GM21447 (cell line): ENCODE measurements at regions not wholly inside any gene's neighbourhood (a gene's known extent, or its start where the extent isn't known, plus 50 kb on each side); places are given as distances from the start of the nearest gene placed in this dataset.

Experiments used
- ATAC-seq: cut with Tn5 transposase; IDR thresholded peaks from one replicate; pipeline ENCODE4 v1.9.1; 2021; ENCODE audit not compliant: unreplicated experiment

DNA sequence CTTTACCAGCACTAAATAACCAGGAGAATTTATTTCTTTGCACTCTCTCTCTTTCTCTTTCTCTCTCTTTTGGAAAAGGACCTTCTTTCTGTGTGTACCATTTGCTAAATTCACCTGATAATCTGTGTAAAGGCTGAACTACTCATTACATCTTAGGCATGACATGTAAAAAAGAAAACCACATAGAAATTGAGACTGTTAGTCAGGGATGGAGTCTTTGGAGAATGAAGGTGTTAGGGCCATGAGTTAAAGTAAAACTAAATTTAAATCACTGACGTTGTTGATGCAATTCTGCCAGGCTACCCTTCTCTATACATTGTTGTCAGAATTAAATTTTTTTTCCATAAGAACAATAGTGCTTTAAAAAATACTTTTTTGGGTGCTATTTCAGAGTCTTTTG, 263.3 kb downstream of the PTEN start:
- no peak for ATAC-seq

DNA sequence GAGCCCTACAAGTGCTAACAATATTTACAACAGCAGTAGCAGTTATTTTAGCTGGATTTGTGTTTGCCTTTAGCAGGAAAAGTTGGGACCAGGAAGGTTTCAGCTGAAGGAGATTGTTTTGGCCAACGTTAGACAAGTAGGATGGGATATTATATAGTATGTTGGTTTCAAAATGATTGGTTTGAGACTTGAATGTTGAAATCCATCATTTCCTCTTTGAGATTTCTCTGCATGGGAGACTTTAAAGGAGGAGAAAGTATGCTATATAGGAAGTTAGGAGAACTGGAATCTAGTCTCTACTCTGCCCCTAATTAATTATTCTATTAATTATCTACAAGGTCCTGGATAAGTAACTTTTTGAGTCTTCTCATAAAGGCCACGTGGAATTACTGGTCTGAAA, 263.8 kb downstream of the PTEN start:
- no peak for ATAC-seq

- ATAC-seq, result no peak
Observed at GRCh38 chr10:88127766-88128165, 264.3 kb downstream of the PTEN start.

GRCh38 chr10:88129013-88129412, 265.6 kb downstream of the PTEN start:
- ATAC-seq, result no peak

DNA sequence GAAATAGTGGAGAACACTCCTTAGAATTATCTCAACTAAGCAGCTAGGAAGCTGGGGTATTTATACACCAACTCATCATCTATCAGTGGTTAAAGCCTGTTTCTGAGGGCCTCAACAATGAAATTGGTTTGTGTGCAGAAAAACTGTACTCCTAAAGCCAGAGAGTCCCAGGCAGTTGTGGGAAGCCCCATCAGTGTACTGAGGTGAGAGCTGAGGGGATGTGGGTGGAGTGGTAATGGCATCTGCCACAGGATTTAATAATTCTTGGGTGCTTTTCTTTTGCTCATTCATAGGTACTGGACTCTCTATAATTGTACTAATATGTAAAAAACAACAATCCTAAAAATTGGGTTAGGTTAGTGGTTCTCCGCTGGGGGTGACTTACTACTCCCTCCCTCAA, 267.5 kb downstream of the PTEN start:
- no peak for ATAC-seq

- ATAC-seq, result no peak
Observed at GRCh38 chr10:88131511-88132139, 268.2 kb downstream of the PTEN start.

GRCh38 chr10:88136712-88137111, 273.3 kb downstream of the PTEN start:
- ATAC-seq, result no peak

DNA sequence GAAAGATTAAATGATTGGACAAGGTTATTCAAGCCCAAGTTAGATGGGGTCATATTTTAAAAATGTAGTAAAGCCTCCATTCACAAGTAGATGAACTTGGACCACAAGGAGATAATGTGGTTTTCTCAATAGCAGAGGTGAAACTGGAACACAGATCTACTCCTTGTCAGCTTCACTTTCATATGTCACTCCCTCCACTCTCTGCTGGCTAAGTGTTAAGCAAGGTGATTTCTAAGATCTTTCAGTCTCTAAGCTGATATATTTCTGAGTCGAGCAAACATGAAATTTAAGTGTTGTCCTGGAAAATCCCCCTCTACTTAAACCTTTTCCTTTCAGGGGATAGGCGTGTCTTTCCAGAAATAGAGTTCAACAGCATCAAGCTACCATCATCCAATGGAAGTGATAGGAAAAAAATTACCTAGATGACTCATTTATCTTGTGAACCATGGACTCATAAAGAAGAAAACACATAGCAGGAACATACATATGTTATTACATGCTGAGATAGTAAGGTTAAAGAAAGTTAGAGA, 275.0 kb downstream of the PTEN start:
- peak; percentile 89 for ATAC-seq

GRCh38 chr10:88147000-88147798, 283.8 kb downstream of the PTEN start:
- ATAC-seq, result no peak

- ATAC-seq, result no peak
Observed at GRCh38 chr10:88149906-88150305, 286.5 kb downstream of the PTEN start.

DNA sequence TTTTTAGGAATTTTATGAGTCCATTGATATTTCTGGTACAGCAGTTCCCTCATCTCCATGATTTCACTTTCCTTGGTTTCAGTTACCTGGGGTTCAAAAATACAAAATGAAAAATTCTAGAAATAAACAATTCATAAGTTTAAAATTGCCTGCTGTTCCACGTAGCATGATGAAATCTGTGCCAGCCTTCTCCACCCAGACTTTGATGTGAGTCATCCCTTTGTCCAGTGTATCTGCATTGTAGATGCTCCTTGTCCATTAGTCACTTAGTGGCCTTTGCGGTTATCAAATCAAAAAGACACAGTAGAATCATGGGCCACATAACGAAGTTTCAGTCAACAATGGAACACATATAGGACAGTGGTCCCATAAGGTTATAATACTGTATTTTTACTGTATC, 286.9 kb downstream of the PTEN start:
- ATAC-seq, result no peak

GRCh38 chr10:88152728-88153133, 289.3 kb downstream of the PTEN start:
- ATAC-seq, result peak; percentile 90

- no peak for ATAC-seq
Observed at GRCh38 chr10:88154596-88155250, 291.3 kb downstream of the PTEN start.

DNA sequence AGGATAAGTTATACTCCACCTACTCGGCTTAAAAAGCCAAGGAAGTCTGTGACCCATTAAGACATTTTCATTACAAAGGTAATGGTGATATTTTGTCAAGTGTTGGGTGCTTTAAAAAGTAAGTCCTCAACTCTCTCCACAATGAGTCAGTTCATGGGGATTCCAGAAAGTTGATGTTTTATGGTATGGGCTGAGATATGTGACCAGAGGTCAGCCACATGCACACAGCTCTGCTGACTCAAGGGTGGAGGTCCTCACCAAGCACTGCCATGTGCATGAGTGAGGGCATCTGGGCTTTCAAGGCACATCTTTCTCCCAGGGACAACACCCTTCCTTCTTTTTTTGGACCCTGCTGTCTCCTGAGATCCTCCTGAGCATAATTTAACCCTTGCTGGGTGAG, 292.9 kb downstream of the PTEN start:
- ATAC-seq, result no peak

GRCh38 chr10:88157981-88158465, 294.6 kb downstream of the PTEN start:
- ATAC-seq, result no peak

DNA sequence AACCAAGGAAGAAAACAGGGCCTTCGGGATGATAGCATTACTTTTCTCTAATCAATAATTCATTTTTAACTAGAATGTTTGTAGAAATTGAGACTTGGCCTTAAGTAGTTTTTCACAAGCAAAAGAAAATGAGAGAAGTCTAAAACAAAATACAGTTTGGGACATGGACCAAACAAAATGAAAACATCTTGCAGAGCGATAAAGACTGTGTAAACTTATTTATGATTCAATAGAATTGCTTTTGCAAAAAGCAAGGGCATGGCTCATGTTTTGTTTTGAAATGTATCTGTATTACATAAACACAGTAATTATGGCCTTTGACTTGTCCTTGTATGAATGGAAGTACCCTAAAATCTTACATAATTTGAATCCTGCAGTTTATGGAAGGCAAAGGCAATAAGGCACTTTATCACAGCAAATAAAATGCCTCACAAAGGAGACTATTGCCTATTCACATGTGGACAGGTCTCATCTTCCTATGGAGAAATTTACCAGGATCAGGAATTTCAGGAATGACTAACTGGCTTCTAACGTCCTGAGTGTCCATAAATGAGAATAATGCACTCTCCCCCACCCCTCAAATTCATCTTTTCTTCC, 295.2 kb downstream of the PTEN start:
- no peak for ATAC-seq

- no peak for ATAC-seq
Observed at GRCh38 chr10:88159127-88159829, 295.9 kb downstream of the PTEN start.

GRCh38 chr10:88161070-88161469, 297.6 kb downstream of the PTEN start:
- ATAC-seq, result no peak

- ATAC-seq, result no peak
Observed at GRCh38 chr10:88161756-88162155, 298.3 kb downstream of the PTEN start.

DNA sequence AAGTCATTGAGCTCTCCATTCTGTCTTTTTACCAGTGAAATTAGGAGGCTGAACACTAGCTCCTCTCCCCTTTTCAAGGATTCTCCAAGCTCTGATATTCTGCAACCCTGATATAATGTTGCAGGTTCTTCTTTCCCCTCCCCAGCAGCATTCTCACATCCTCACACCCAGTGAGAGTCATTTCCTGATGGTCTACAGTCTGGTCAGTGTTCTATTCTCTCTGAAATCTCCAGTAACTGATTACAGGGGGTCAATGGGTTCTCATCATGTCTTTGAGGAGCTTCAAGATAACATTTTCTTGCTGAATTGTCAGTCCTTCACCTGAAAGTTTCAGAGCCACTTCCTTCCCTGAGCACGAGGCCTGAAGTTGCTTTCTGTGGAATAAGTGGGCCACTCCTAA, 299.4 kb downstream of the PTEN start:
- ATAC-seq, result no peak

- ATAC-seq, result no peak
Observed at GRCh38 chr10:88163572-88163971, 300.1 kb downstream of the PTEN start.
